Fibroblast of lung (primary cell): ENCODE measurements at regions not wholly inside any gene's neighbourhood (a gene's known extent, or its start where the extent isn't known, plus 50 kb on each side); places are given as distances from the start of the nearest gene placed in this dataset.

ENCODE experiments used
- CTCF ChIP-seq, 2 donors: IDR thresholded peaks in 1 of 2; conservative IDR thresholded peaks in 1 of 2; 1 replicate in 1 of 2; 2 replicates in 1 of 2; pipeline ENCODE4 v1.5.1; 2011 to 2012; ENCODE audit warnings: low read length in 2 of 2, control low read depth in 1 of 2, inconsistent platforms in 1 of 2, low read depth in 1 of 2, mild to moderate bottlenecking in 1 of 2
- EZH2 ChIP-seq: IDR thresholded peaks from 2 replicates; pipeline ENCODE4 v1.5.1; 2012; ENCODE audit warnings: low read length, control low read depth, mild to moderate bottlenecking; ENCODE audit errors: missing control alignments

GRCh38 chr6:71368284-71368683, 79.7 kb downstream of the OGFRL1 start:
- no peak for TF ChIP-seq CTCF (conservative IDR thresholded peaks at IDR 0.05 in 1 of 2, IDR thresholded peaks at IDR 0.05 in 1 of 2; ENCODE audit: low read depth in 1 of 2, low read length in 2 of 2)
- no peak for TF ChIP-seq EZH2
